Muscle layer of duodenum (tissue), 2 donors: ENCODE measurements at regions not wholly inside any gene's neighbourhood (a gene's known extent, or its start where the extent isn't known, plus 50 kb on each side); places are given as distances from the start of the nearest gene placed in this dataset.

ENCODE experiments used
- H3K27ac ChIP-seq: one replicate; pipeline ENCODE4 v1.7.0; 2013; ENCODE audit warnings: mild to moderate bottlenecking, low read length
- H3K27me3 ChIP-seq: one replicate; pipeline ENCODE4 v1.7.0; 2013; ENCODE audit warnings: low read depth, mild to moderate bottlenecking, control low read depth, low read length
- H3K36me3 ChIP-seq, 2 donors: one replicate each; pipeline ENCODE4 v1.7.0; 2013; ENCODE audit warnings: low read length in 2 of 2, control low read depth in 1 of 2, mild to moderate bottlenecking in 1 of 2; ENCODE audit not compliant: insufficient read depth in 2 of 2, control insufficient read depth in 1 of 2
- H3K4me1 ChIP-seq, 2 donors: one replicate each; pipeline ENCODE4 v1.7.0; 2013; ENCODE audit warnings: low read length in 2 of 2, mild to moderate bottlenecking in 2 of 2, control low read depth in 1 of 2, moderate library complexity in 1 of 2; ENCODE audit not compliant: insufficient read depth in 2 of 2, control insufficient read depth in 1 of 2
- H3K4me3 ChIP-seq, 2 donors: one replicate each; pipeline ENCODE4 v1.7.0; 2013; ENCODE audit warnings: low read length in 2 of 2, low read depth in 1 of 2, mild to moderate bottlenecking in 1 of 2
- H3K9me3 ChIP-seq, 2 donors: one replicate each; pipeline ENCODE4 v1.7.0; 2013; ENCODE audit warnings: low read length in 2 of 2, control low read depth in 1 of 2, mild to moderate bottlenecking in 1 of 2; ENCODE audit not compliant: control insufficient read depth in 1 of 2
- donor health status: healthy.

DNA sequence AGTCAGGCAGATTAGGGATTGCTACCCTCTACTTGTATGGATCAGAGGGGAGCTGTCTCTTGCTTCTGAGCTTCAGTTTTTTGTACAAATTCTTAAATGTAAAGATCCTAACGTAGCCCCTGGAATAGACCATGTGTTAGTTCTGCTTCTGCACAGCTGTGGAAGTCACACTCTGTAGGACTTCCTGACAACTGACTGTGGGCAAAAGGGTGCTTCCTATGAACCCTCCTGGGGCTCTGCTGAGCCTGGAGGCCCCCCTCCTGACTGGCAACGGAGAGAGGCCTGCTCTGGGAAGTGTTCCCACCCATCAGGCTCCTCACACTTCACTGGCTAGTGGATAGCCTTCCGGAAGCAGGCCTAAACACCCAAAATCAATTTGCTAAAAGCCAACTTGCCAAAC lies 131.0 kb downstream of the RPLP1 start:
- no peaks in the 10 kb centered on the region for H3K27me3 ChIP-seq
- H3K4me1 ChIP-seq = no peaks in the 10 kb centered on the region
- H3K4me3 ChIP-seq = no peak overlapping the region
- H3K36me3 ChIP-seq = no peaks in the 10 kb centered on the region
- H3K9me3 ChIP-seq = no peaks in the 10 kb centered on the region
- no peak overlapping the region for H3K27ac ChIP-seq

DNA sequence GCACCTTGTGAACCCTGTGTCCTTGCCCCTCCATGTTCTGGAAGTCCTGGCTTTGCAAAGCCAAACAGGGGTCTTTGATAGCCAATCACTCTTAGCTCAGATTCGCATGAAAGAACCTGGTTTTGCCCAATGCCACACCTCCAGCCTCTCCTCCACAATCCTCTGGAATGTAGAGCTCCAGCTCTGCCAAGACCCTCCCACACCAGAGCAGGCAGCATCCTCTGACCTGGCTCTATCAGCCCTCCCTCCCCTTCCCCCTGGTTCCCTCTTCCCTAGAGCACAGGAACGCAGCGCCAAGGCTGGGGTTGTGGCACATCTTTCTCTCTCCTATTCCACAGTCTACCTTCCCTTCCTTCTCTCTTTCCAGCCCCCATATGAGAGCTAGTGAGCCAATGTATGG lies 133.3 kb downstream of the RPLP1 start:
- Histone ChIP-seq H3K4me3 (no peak overlapping the region), H3K27me3 (no peaks in the 10 kb centered on the region)

DNA sequence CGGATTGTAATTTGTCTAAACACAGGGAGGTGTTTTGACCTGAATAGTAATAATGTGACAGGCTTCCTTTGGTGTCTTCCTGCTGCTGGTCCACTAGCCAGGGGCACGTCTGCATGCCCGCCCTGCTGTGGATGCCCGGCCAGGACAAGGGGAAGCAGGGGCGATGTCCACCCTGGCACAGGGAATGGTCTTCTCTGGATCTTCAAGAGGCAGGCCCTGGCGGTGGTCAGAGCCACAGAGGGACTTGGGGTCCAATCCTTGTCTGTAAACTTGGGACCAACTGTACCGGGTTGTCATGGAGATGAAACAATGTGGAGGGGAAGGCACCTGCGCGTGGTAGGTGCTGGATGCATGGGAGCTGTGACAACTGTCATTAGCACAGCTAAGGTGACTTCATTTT lies 134.1 kb downstream of the RPLP1 start:
- H3K27me3 ChIP-seq = no peaks in the 10 kb centered on the region

More for the DNA sequence above, 133.3 kb downstream of the RPLP1 start:
- Histone ChIP-seq H3K9me3 (no peaks in the 10 kb centered on the region), H3K36me3 (no peaks in the 10 kb centered on the region), H3K27ac (no peak overlapping the region), H3K4me1 (no peaks in the 10 kb centered on the region)

DNA sequence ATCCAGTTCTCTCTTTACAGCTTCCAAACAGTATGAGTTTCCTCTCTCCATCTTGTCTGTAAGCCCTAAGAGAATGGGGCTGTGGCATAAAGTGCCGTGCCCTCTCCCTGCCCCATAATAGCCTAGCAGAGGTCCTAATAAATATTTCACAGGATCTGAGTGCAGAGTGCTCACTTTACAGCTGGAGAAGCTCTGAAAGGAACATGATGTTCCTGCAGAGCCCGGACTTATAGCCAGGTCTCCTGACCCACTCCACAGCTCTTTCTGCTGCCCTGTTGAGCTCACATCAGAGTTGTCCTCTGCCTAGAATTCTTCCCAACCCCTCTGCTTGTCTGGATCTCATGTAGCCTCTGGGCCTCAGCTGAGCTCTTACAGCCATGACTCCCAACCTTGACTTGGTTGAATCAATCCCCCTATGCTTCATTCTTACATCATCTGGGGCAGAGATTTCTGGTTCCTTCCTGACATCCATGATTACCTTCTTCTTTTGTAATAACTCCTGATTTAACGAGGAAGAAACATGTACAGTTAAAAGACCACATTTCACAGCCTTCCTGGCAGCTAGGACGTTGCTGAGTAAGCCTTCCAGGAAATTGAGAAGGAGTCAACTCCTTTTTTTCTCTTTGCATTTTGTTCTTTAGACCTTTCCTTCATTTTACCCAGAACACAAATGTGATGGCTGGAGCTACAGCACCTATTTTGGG lies 135.3 kb downstream of the RPLP1 start:
- no peak overlapping the region for H3K27ac ChIP-seq
- H3K4me3 ChIP-seq = no peak overlapping the region
- H3K27me3 ChIP-seq = no peaks in the 10 kb centered on the region
- no peaks in the 10 kb centered on the region for H3K4me1 ChIP-seq
- H3K9me3 ChIP-seq = no peaks in the 10 kb centered on the region
- H3K36me3 ChIP-seq = no peaks in the 10 kb centered on the region

More for the DNA sequence above, 134.1 kb downstream of the RPLP1 start:
- H3K36me3 ChIP-seq = no peaks in the 10 kb centered on the region
- no peaks in the 10 kb centered on the region for H3K4me1 ChIP-seq
- H3K4me3 ChIP-seq = no peak overlapping the region
- H3K9me3 ChIP-seq = no peaks in the 10 kb centered on the region
- no peak overlapping the region for H3K27ac ChIP-seq

DNA sequence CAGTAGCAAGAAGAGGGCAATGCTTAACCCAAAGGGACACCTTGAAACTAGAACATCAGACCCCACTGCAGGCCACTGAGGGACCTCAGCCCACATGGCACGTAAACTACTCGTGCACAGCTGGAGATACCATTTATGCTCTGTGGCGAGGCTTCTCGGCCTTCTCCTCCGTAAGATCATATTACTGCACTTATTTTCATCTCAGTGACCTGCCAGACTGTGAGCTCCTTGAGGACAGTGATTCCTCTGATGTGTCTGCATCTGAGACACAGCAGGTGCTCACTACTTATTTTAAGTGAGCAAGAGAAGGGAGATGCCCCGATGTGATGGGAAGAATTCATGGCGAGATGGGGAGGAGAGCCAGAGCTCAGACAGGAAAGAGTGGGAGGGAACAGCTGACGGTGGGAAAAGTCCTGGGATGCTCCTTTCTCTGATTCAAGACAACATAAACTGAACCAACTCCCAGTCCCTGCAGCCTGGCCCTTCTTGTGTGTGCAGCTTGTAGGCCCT lies 137.6 kb downstream of the RPLP1 start:
- H3K27me3 ChIP-seq = no peaks in the 10 kb centered on the region
- peaks cover 7 to 18% of the 10 kb centered on the region in 2 donors for H3K4me1 ChIP-seq
- H3K36me3 ChIP-seq = no peaks in the 10 kb centered on the region
- H3K9me3 ChIP-seq = no peaks in the 10 kb centered on the region
- H3K4me3 ChIP-seq = no peak overlapping the region
- H3K27ac ChIP-seq = no peak overlapping the region

DNA sequence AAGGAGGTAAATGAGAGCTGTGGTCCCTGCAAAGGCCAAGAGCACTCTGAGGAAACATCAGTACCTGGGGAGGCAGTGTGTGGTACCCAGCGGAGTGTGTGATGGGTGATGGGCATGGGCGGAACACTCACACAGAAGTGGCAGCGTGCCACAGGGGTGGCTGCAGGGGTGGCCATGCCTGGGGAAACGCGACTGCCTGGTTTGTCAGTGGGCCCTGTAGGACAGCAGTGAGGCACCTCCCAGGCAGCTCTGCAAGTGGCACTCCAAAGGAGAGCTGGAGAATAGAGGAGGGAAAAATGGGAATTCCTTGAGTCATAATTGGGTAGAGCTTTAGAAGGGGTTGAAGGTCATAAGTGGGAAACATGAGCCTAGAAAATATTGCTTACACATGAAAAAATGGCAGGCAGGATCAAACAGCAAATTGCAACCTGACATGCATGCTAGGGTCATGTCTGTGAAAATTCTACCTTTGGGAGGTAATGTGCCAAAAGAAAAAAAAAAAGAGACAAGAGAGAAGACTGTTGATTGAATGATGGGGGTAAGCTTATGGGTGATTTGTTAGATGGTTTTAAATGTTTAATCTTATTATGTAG lies 138.4 kb downstream of the RPLP1 start:
- H3K27ac ChIP-seq = no peak overlapping the region
- H3K4me3 ChIP-seq = no peak overlapping the region
- no peaks in the 10 kb centered on the region for H3K27me3 ChIP-seq
- peaks cover 14 to 26% of the 10 kb centered on the region in 2 donors for H3K4me1 ChIP-seq
- H3K36me3 ChIP-seq = no peaks in the 10 kb centered on the region
- no peaks in the 10 kb centered on the region for H3K9me3 ChIP-seq

DNA sequence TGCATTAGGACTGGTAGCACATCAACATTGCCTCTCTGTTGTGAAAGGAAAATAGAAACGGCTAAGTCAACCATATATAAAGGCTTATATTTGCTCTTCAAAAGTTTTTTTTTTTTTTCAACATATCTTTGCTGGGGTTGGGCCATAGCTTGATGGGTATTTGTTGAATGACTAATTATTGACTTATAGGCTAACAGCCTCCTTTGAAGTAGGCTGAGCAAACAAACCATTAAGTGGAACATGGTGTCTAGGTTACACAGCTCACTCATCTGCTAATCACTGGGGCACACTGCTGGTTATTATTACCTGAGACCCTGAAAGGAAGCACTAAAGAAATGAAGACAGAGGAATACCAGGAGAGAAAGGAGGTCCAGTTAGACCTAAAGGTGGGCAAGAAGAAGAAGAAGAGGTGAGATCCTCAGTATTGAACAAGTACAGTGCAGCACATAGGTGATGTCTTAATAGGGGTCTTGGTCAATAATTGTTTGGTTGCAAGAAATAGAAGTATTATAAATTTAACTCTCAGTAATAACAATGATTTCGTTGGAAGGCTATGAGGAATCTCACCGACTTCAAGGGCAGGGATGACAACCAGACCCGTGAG lies 139.4 kb downstream of the RPLP1 start:
- Histone ChIP-seq H3K9me3 (no peaks in the 10 kb centered on the region), H3K4me1 (peaks cover 14 to 28% of the 10 kb centered on the region in 2 donors), H3K27ac (no peak overlapping the region), H3K27me3 (no peaks in the 10 kb centered on the region), H3K36me3 (no peaks in the 10 kb centered on the region), H3K4me3 (no peak overlapping the region)

DNA sequence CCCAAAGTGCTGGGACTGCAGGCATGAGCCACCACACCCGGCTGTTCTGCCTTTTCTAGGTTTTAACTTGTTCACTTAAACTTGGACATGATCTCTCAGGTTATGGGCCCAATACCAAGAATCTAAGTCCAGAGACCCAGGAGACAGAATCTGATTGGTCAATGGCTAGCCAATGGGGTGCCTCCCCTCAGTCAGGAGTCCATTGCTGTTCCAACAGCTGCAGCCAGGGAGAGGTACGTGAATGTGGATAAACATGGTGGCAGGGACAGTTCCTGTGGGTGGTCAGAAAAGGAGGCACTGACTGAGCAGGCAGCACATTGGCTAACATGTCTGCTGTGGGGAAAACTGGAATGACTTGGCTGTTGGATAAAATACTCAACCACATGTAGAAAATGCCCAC lies 140.3 kb downstream of the RPLP1 start:
- Histone ChIP-seq H3K4me1 (peaks cover 14 to 28% of the 10 kb centered on the region in 2 donors), H3K9me3 (no peaks in the 10 kb centered on the region), H3K27ac (no peak overlapping the region), H3K4me3 (no peak overlapping the region), H3K27me3 (no peaks in the 10 kb centered on the region), H3K36me3 (no peaks in the 10 kb centered on the region)

DNA sequence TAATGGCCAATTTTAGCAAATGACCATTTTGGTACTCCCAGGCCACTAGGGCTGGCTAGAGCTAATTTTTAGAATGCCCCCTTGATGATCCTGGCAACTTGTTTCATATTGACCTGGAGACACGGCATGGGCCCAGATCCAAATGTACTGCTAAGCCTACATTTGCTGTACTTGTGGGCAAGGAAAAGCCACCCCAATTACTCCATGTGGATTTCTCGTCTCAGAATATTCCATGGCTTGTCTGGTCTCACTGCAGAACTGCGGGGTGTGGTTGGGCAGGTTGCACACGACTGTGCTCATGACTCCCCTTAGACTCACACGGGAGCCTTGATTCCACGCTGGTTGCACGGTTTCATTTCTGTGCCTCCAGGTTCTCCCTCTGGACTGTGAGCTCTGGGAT lies 140.9 kb downstream of the RPLP1 start:
- H3K36me3 ChIP-seq = no peaks in the 10 kb centered on the region
- H3K9me3 ChIP-seq = no peaks in the 10 kb centered on the region
- H3K4me3 ChIP-seq = no peak overlapping the region
- peaks cover 14 to 28% of the 10 kb centered on the region in 2 donors for H3K4me1 ChIP-seq
- H3K27me3 ChIP-seq = no peaks in the 10 kb centered on the region
- H3K27ac ChIP-seq = no peak overlapping the region

DNA sequence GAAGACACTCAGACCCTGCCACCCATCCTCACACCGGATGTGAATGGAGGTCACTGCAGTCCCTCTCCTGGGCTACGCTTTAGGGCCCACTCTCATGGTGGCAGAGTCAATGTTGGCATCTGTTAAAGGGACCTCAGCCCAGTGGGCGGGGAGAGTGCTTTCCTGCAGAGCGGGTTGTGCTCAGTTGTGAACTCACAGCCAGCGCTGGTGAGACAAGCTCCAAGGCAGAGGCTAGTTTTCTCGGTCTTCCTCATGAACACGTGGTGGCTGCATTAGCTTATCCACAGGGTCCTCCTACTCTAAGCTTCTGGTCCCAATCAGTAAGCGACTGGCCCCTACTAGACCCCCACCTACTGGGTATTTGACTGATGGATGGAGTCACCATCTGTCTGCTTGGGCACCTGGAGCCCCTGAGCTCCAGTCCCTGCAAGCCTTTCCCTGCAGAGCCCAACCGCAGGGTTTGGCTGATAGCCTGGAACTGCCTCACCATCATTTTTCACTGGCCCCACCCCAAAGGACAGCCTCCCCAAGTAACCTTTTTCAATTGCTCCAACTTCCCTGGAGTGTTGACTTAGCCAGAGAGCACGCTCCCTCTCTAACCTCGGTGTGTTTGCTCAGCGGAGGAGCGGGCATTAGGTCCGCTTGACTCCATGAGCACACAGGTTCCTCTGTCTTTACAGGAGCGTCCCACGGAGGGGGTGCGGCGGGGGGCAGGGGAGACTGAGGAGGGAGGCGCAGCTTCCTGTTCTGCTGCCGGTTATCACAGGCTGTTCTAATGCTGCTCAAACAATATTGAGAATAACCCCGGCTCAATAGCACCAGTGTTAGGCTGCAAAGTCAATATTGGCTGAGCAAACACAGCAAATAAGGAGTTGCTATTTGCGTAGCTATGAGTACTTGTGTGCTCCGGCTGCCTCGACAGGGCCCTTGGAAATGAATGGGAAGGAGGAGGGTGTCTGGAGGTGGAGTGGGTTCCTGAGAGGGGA lies 141.7 kb downstream of the RPLP1 start:
- Histone ChIP-seq H3K9me3 (no peaks in the 10 kb centered on the region), H3K27me3 (no peaks in the 10 kb centered on the region), H3K4me3 (peak overlapping the region; percentile 28 to 34), H3K4me1 (peaks cover 14 to 28% of the 10 kb centered on the region in 2 donors), H3K36me3 (no peaks in the 10 kb centered on the region), H3K27ac (no peak overlapping the region)
